ENCODE measurements at regions not wholly inside any gene's neighbourhood (a gene's known extent, or its start where the extent isn't known, plus 50 kb on each side); places are given as distances from the start of the nearest gene placed in this dataset.
"Not testable (repeated sequence)": the region's sequence is repeated elsewhere in the genome, so short reads cannot be mapped to it uniquely, and the experiment has no call there.

- DNase-seq, result no peak
Observed at GRCh38 chr3:137296116-137296515, 338.3 kb downstream of the IL20RB start.

- no peak for DNase-seq
Observed at GRCh38 chr3:137297770-137298169, 340.0 kb downstream of the IL20RB start.

GRCh38 chr3:137300703-137301102, 342.9 kb downstream of the IL20RB start:
- no peak for DNase-seq

GRCh38 chr3:137304313-137305056, 346.7 kb downstream of the IL20RB start:
- no peak for DNase-seq

GRCh38 chr3:137324114-137324513, 366.3 kb downstream of the IL20RB start:
- no peak for DNase-seq

GRCh38 chr3:137325170-137325569, 367.4 kb downstream of the IL20RB start:
- DNase-seq, result no peak

GRCh38 chr3:137325934-137326333, 368.2 kb downstream of the IL20RB start:
- DNase-seq, result no peak

GRCh38 chr3:137329594-137329993, 371.8 kb downstream of the IL20RB start:
- no peak for DNase-seq

- DNase-seq, result no peak
Observed at GRCh38 chr3:137330246-137330645, 372.5 kb downstream of the IL20RB start.

- no peak for DNase-seq
Observed at GRCh38 chr3:137332297-137332696, 374.5 kb downstream of the IL20RB start.

- DNase-seq, result no peak
Observed at GRCh38 chr3:137335478-137335877, 377.7 kb downstream of the IL20RB start.

- DNase-seq, result not testable (repeated sequence)
Observed at GRCh38 chr3:137338400-137338799, 380.6 kb downstream of the IL20RB start.

GRCh38 chr3:137343283-137343682, 385.5 kb downstream of the IL20RB start:
- no peak for DNase-seq

- no peak for DNase-seq
Observed at GRCh38 chr3:137347132-137347531, 389.3 kb downstream of the IL20RB start.

GRCh38 chr3:137347817-137348368, 390.1 kb downstream of the IL20RB start:
- DNase-seq, result no peak

GRCh38 chr3:137348936-137349335, 391.2 kb downstream of the IL20RB start:
- no peak for DNase-seq

- DNase-seq, result no peak
Observed at GRCh38 chr3:137349557-137350348, 392.0 kb downstream of the IL20RB start.

- DNase-seq, result no peak
Observed at GRCh38 chr3:137360531-137361201, 402.9 kb downstream of the IL20RB start.

GRCh38 chr3:137382005-137382594, 382.0 kb upstream of the SOX14 start:
- DNase-seq, result no peak

GRCh38 chr3:137385922-137386321, 378.2 kb upstream of the SOX14 start:
- no peak for DNase-seq

- no peak for DNase-seq
Observed at GRCh38 chr3:137409584-137409983, 354.5 kb upstream of the SOX14 start.

GRCh38 chr3:137410028-137410427, 354.1 kb upstream of the SOX14 start:
- DNase-seq, result no peak

All from hypothalamus (tissue), 51 donors.